ENCODE measurements at regions not wholly inside any gene's neighbourhood (a gene's known extent, or its start where the extent isn't known, plus 50 kb on each side); places are given as distances from the start of the nearest gene placed in this dataset.
"Not testable (repeated sequence)": the region's sequence is repeated elsewhere in the genome, so short reads cannot be mapped to it uniquely, and the experiment has no call there.

DNA sequence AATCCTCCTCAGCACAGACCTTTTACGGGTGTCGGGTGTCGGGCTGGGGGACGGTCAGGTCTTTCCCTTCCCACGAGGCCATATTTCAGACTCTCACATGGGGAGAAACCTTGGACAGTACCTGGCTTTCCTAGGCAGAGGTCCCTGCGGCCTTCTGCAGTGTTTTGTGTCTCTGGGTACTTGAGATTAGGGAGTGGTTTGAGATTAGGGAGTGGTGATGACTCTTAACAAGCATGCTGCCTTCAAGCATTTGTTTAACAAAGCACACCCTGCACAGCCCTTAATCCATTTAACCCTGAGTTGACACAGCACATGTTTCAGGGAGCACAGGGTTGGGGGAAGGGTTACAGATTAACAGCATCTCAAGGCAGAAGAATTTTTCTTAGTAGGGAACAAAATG is 113.0 kb upstream of the ZNF92 start:
- in situ Hi-C loops (cut with HindIII; ENCODE audit: low pct_unique_long_range_greater_than_20kb, low sequenced_read_pairs), result not testable (repeated sequence)

DNA sequence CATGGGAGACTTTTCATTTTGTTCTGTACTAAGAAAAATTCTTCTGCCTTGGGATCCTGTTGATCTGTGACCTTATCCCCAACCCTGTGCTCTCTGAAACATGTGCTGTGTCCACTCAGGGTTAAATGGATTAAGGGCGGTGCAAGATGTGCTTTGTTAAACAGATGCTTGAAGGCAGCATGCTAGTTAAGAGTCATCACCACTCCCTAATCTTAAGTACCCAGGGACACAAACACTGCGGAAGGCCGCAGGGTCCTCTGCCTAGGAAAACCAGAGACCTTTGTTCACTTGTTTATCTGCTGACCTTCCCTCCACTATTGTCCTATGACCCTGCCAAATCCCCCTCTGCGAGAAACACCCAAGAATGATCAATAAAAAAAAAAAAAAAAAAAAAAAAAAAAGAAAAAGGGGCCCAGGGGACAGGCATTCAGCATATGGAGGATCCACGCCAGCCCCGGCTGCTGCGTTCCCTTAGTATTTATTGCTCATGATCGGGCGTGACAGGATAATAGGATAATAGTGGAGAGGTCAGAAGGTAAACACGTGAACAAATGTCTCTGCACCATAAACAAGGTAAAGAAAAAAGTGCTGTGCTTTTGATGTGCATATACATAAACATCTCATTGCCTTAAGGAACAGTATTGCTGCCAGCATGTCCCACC is 113.7 kb upstream of the ZNF92 start:
- in situ Hi-C loops (cut with HindIII; ENCODE audit: low pct_unique_long_range_greater_than_20kb, low sequenced_read_pairs); DNase-seq (ENCODE audit: low read depth): not testable (repeated sequence)

More for the DNA sequence above, 113.0 kb upstream of the ZNF92 start:
- not testable (repeated sequence) for DNase-seq (ENCODE audit: low read depth)

DNA sequence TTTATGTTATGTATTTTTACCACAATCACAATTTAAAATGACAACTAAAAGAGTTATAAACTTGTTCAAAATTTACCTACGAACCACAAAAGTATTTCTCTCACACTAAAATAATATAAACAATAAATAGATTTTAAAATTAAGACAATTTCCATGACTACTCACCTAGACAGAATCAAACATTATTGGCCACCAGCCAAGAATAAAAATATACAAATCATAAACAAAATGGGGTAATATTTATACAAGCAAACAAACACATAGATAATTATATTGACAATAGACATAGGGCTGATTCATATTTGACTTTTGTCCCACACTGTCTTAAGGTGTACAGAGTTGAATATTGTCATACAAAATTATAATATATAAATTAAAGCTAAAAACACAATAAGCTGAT is 119.6 kb upstream of the ZNF92 start:
- no peak for DNase-seq (ENCODE audit: low read depth)
- in situ Hi-C loops (cut with HindIII; ENCODE audit: low pct_unique_long_range_greater_than_20kb, low sequenced_read_pairs), result no loop called here

DNA sequence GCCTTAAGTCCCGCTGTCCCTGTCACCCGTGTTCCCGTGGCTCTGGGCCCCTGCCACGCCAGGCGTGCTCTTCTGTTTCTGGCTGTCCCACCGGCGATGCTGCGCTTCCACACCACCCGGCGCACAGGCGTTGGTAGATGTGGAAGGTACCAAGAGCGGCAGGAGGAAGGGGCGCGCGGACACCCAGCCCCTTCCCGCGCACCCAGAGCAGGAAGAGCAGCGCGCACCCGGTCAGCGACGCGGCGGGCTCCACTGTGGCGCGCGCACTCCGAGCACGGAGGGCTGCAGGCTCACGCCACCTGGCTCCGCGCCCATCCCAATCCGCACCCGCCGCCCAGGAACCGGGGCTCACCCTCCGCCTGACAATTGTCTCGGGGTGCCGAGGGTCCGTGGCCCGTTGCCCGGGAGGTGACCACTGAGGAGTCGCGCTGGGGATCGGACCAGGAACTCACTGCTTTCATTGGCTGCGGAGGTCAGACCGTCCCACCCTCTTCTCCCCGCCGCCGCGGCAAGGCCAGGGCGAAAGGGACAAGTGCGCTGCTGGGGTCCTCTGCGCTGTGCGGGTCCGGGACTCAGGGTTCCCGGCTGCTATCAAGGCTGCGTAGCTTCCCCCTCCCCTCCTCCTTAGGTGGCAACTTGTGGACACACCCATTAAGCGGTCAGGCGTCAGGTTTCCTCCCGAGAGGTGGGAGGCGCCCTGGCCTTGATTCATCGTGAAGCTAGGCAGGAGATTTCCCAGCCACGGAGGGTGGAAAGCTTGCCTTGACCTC is 121.6 kb upstream of the ZNF92 start:
- DNase-seq (ENCODE audit: low read depth), result peak; percentile 85
- in situ Hi-C loops (cut with HindIII; ENCODE audit: low pct_unique_long_range_greater_than_20kb, low sequenced_read_pairs), result no loop called here

DNA sequence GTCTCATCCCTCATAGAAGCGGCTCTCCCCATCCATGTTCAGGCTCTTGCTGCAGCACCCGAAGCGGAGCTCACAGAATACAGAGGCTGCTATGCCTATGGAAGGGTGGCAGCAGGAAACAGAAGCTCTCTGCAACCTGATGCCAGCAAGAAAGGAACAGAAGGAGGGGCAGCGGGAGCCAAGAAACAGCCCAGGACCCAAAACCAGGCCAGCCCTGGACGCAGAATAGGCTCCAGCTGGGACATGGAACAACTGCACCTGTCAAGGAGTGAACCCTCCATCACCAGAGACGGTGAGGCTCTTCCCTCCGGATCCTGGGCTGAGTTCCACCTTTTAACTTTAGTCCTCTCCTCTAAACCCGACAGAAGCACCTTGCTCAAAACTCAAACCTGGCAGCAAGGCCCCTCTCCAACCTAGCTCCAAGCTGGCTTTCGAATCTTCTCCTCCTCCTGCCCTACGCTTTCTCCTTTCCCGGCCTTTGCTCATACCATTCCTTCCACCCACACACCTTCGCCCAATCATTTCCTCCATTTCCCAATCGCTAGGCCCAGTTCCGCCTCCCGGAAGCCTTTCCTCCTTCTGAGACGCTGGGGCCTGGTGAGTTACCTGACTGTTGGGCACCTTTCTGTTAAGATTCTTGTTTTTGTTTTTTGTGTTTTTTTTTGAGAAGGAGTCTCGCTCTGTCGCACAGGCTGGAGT is 122.8 kb upstream of the ZNF92 start:
- no peak for DNase-seq (ENCODE audit: low read depth)
- in situ Hi-C loops (cut with HindIII; ENCODE audit: low pct_unique_long_range_greater_than_20kb, low sequenced_read_pairs), result no loop called here

DNA sequence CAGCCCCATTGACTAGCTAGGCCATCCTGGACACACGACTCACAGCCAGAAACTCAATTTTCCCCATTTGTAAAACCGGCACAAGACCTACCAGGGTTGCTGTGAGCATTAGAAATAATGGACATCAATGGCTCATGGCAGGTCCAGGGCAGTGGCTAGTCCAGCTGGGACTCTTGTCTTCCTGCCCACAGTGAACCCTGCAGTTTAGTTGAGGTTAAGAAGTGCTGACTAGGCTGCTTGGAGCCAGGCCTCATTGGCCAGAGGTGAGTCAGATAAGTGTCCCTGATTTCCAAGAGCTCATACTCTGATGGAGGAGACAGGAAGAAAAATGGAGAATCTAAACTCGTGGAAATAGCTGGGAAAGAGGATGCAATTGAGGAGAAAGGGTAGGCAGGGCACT is 123.4 kb upstream of the ZNF92 start:
- in situ Hi-C loops (cut with HindIII; ENCODE audit: low pct_unique_long_range_greater_than_20kb, low sequenced_read_pairs), result no loop called here
- no peak for DNase-seq (ENCODE audit: low read depth)

DNA sequence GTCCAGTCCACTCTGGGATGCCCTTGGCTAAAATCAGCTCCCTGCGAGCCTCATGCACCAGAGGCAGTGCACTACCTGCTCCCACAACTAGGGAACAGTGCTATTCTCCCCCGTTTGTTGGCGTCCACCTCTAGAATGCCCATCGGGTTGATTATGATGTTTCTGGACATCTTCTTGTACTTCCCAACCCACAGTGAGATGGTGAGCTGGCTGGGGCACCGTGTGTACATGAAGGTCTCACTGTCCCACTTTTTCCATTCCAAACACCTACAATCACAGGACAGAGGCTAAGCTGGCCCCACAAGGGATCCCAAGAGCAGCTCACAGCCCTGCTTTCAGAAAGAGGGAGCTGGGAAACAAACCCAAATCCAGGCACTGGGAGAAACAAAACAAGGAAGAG is 126.2 kb upstream of the ZNF92 start:
- DNase-seq (ENCODE audit: low read depth), result no peak
- in situ Hi-C loops (cut with HindIII; ENCODE audit: low pct_unique_long_range_greater_than_20kb, low sequenced_read_pairs), result no loop called here

DNA sequence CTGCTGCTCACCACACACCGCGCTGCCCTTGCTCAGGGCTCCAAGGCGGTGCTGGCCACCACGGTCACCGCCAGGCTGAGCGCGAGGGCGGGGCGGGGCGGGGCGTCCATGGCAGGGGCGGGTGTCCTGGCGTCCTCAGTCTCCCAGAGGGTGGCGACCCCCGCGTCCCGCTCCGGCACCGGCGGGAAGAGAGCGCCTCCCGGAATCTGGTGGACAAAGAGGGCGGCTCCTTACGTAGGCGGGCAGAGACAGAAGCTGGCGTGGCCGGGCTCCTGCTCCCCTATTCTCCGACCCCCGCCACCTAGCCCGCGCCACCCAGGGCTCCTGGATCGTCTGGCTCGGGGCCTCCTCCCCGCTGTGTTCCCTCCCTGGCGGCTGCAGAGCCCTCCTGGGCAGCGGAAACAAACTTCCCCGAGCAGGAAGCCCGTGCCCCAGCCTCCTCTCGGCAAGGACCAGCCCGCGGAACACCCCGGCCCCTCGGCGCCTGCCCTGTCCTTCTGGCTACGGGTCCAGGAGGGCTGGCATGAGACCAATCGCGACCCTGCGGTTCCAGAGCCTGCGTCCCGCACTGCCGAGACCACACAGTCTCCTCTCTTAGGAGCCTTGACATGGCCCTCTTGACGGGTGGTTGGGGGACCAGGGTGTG is 133.8 kb upstream of the ZNF92 start:
- DNase-seq (ENCODE audit: low read depth), result peak; percentile 79
- in situ Hi-C loops (cut with HindIII; ENCODE audit: low pct_unique_long_range_greater_than_20kb, low sequenced_read_pairs), result no loop called here

DNA sequence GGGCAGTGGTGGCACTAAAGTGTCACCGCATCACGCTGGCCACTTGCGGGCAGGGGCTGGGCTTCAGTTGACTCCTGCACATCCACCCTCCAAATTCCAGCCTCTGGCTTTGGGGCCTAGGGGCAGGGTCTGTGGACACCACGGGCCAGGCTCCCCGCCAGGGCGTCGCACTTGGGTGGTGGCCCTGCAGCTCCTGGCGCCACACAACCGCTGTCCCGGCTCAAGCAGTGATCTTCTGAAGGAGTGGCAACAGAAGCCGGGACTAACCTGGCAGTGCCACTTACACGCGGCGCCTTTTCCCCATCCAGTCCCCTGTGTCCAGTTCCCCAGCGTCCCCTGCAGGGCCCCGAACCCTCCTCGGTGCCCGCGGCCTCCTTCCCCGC is 134.3 kb upstream of the ZNF92 start:
- no peak for DNase-seq (ENCODE audit: low read depth)

DNA sequence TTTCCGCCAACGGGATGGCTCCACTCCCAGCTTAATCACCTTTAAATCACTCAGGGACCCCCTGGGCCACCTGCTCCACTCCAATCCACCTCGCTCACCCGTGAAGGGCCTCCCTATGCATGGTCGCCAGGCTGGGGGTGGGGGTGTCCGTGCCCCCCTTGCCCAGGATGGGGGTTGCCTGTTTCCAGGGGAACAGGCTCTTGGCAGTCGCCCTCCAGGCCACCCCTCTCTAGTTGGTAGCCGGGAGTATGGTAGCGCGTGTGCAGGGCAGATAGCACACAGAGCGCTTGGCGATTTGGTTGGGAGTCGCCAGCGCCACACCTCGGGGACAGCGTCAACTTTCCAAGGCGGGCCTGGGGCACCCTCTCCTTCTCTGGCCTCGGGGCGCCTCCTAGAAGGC is 134.9 kb upstream of the ZNF92 start:
- in situ Hi-C loops (cut with HindIII; ENCODE audit: low pct_unique_long_range_greater_than_20kb, low sequenced_read_pairs), result no loop called here
- DNase-seq (ENCODE audit: low read depth), result no peak

More for the DNA sequence above, 134.3 kb upstream of the ZNF92 start:
- in situ Hi-C loops (cut with HindIII; ENCODE audit: low pct_unique_long_range_greater_than_20kb, low sequenced_read_pairs), result no loop called here

DNA sequence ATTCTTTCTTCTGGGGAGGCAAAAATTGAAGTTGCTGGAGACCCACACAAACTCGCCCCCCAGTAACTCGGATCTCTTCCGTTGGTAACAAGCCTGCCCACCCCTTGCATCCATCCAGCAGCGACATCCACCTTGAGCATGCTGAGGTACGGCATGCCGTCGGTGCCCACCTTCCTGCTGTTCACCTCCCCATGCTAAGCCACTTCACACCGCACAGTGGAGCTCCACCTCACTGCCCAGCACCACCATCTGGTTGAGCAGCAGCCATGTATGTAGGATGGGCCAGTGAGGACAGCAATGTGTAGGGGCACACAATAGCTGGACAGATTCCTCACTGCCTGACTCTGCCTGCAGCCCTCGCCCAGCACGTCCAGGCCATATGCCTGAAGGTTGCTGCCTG is 138.1 kb upstream of the ZNF92 start:
- no peak for DNase-seq (ENCODE audit: low read depth)
- in situ Hi-C loops (cut with HindIII; ENCODE audit: low pct_unique_long_range_greater_than_20kb, low sequenced_read_pairs), result no loop called here

DNA sequence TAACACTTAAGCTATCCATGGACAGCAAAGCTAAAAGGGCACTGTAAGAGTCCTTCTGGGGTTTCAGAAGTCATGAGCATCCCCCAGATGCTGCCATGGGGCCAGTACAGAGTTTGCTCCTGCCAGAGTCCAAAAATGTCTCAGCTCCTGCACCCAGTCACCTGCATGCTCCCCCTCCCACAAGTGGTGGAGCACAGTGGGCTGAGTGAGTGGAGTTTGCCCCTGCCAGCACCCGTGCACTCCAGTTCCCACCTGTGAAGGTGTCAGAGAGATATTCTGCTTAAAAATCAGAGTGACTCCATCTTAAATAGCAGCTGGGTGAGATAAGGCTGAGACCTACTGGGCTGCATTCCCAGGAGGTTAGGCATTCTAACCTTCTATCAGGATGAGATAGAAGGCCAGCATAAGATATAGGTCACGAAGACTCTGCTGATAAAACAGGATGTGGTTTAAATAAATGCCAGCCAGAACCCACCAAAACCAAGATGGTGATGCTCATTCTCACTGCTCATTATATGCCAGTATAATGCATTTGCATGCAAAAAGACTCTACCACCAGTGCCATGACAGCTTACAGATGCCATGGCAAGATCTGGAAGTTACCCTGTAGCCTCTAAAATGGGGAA is 140.1 kb upstream of the ZNF92 start:
- DNase-seq (ENCODE audit: low read depth), result no peak
- in situ Hi-C loops (cut with HindIII; ENCODE audit: low pct_unique_long_range_greater_than_20kb, low sequenced_read_pairs), result no loop called here

DNA sequence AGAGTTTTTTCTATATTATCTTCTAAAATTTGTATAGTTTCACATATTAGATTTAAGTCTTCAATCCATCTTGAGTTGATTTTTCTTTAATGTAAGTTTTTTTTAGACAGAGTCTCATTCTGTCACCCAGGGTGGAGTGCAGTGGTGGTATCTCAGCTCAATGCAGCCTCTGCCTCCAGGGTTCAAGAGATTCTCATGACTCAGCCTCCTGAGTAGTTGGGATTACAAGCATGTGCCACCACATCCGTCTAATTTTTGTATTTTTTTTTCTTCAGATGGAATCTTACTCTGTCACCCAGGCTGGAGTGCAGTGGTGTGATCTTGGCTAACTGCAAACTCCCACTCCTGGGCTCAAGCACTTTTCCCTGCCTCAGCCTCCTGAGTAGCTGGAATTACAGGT is 143.4 kb upstream of the ZNF92 start:
- no peak for DNase-seq (ENCODE audit: low read depth)

DNA sequence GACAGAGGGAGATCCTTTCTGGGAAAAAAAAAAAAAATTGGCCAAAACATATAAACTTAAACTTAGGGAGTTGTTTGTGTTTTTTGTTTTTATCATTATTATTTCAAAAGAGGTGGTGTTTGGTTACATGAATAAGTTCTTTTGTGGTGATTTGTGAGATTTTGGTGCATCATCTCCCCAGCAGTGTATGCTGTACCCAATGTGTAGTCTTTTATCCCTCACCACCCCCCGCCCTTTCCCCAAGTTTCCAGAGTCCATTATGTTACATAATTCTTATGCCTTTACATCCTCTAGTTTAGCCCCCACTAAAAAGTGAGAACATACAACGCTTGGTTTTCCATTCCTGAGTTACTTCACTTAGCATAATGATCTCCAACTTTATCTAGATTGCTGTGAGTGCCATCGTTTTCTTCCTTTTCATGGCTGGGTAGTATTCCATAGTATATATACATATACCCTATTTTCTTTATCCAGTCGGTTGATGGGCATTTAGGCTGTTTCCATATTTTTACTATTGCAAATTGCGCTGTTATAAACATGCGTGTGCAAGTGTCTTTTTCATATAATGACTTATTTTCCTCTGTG is 148.1 kb upstream of the ZNF92 start:
- in situ Hi-C loops (cut with HindIII; ENCODE audit: low pct_unique_long_range_greater_than_20kb, low sequenced_read_pairs), result no loop called here
- DNase-seq (ENCODE audit: low read depth), result no peak

More for the DNA sequence above, 143.4 kb upstream of the ZNF92 start:
- in situ Hi-C loops (cut with HindIII; ENCODE audit: low pct_unique_long_range_greater_than_20kb, low sequenced_read_pairs), result no loop called here

DNA sequence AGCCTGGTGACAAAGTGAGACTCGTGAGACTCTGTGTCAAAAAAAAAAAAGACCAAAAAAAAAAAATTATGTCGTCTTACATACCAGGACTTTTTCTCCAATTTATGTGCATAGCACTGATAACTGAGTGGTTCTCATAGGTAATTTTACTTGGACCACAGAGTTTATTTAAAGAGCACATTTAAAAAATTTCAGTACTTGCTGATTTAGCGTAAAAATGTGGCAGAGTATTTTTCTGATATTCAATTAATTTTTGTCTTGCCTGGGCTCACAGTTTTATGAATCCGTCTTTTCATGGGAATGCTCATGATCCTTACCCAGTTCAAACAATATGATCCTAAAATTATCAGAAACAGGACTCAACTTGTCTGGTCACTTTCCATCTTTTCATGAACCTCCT is 151.0 kb upstream of the ZNF92 start:
- no peak for DNase-seq (ENCODE audit: low read depth)
- in situ Hi-C loops (cut with HindIII; ENCODE audit: low pct_unique_long_range_greater_than_20kb, low sequenced_read_pairs), result no loop called here

DNA sequence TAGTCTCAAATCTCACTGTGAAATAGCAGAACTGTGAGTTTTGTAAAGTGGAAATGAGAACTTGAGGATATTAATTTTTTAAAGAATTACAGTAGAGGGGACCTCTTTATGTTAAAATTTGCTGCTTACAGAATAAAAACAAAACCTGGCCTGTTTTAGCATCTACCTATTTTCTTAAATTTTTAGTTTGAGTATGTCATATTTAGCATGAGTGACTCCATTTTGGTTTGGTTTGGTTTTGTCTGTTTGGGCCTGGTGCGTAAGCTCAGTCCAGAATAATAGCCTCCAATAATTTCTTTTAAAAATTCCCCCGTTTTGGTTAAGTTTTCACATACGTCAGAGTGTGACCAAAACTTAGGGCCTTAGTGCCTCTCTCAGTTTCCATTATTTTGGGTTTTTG is 152.0 kb upstream of the ZNF92 start:
- no peak for DNase-seq (ENCODE audit: low read depth)
- in situ Hi-C loops (cut with HindIII; ENCODE audit: low pct_unique_long_range_greater_than_20kb, low sequenced_read_pairs), result no loop called here

DNA sequence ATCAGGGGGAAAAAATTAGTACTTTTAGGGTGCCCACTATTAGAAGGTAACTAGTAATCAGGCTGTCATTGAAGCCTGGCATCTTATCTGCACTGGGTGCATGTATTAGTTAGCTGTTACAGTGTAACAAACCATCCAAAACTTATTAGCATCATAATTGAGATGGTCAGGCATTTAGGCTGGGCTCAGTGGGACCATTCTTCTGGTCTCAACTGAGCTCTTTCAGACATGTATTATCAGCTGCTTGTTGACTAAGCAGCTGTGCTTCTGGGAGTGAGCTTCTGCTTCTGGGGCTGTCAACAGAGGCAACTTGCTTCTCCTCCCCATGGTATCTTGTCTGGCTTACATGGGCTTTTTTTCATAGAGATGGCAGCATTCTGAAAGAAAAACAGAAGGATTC is 154.0 kb upstream of the ZNF92 start:
- in situ Hi-C loops (cut with HindIII; ENCODE audit: low pct_unique_long_range_greater_than_20kb, low sequenced_read_pairs), result no loop called here

DNA sequence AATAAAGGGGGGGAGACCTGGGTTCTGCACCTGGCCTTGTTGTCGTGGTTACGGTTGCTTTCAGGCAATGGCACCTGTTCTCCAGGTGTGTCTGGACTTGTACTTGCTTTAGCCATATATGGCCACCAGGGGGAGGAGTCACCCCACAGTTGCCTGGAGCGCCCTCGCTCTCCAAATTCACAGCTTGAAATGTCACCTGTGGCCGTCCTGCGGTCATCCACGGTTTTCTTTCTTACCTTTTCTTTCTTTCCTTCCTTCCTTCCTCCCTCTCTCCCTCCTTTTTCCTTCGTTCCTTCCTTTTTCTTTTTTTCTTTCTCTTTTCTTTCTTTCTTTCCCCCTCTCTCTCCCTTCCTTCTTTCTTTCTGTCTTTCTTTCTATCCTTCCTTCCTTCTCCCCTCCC is 157.2 kb upstream of the ZNF92 start:
- in situ Hi-C loops (cut with HindIII; ENCODE audit: low pct_unique_long_range_greater_than_20kb, low sequenced_read_pairs), result no loop called here
- DNase-seq (ENCODE audit: low read depth), result peak; percentile 19

More for the DNA sequence above, 154.0 kb upstream of the ZNF92 start:
- no peak for DNase-seq (ENCODE audit: low read depth)

Data from Caki2 (cell line).